ENCODE measurements at regions not wholly inside any gene's neighbourhood (a gene's known extent, or its start where the extent isn't known, plus 50 kb on each side); places are given as distances from the start of the nearest gene placed in this dataset.
A peak's percentile ranks its signal among the peaks of the same experiment; 100 is the strongest.

GRCh38 chr14:42665083-42665482 lies 1058.4 kb downstream of the LRFN5 start:
- no peaks in the 10 kb centered on the region for H3K9me3 ChIP-seq (ENCODE audit: control insufficient read depth, low read depth, low read length)

GRCh38 chr14:42664190-42664589 lies 1057.5 kb downstream of the LRFN5 start:
- WGBS (ENCODE audit: insufficient coverage, low lambda C conversion rate), result no CpG with 5 or more reads among the region's 1 CpG

More at GRCh38 chr14:42665083-42665482, 1058.4 kb downstream of the LRFN5 start:
- Histone ChIP-seq H3K4me3 (ENCODE audit: low read length) (no peak overlapping the region), H3K36me3 (ENCODE audit: control insufficient read depth, insufficient read depth, low read length) (no peaks in the 10 kb centered on the region), H3K4me1 (ENCODE audit: control insufficient read depth, insufficient read depth, low read length) (no peaks in the 10 kb centered on the region), H3K27ac (ENCODE audit: low read length) (no peak overlapping the region), H3K27me3 (ENCODE audit: control insufficient read depth, insufficient read depth, low read length) (no peaks in the 10 kb centered on the region)
- DNase-seq, result no peak

GRCh38 chr14:42654707-42655106 lies 1048.0 kb downstream of the LRFN5 start:
- DNase-seq, result no peak
- H3K27ac ChIP-seq (ENCODE audit: low read length), result no peak overlapping the region
- H3K36me3 ChIP-seq (ENCODE audit: control insufficient read depth, insufficient read depth, low read length), result no peaks in the 10 kb centered on the region
- WGBS (ENCODE audit: insufficient coverage, low lambda C conversion rate), result 67% methylated on average over 1 of the region's 2 CpGs
- no peaks in the 10 kb centered on the region for H3K9me3 ChIP-seq (ENCODE audit: control insufficient read depth, low read depth, low read length)
- no peaks in the 10 kb centered on the region for H3K27me3 ChIP-seq (ENCODE audit: control insufficient read depth, insufficient read depth, low read length)
- H3K4me1 ChIP-seq (ENCODE audit: control insufficient read depth, insufficient read depth, low read length), result no peaks in the 10 kb centered on the region
- no peak overlapping the region for H3K4me3 ChIP-seq (ENCODE audit: low read length)

More at GRCh38 chr14:42664190-42664589, 1057.5 kb downstream of the LRFN5 start:
- H3K27me3 ChIP-seq (ENCODE audit: control insufficient read depth, insufficient read depth, low read length), result no peaks in the 10 kb centered on the region
- no peaks in the 10 kb centered on the region for H3K36me3 ChIP-seq (ENCODE audit: control insufficient read depth, insufficient read depth, low read length)
- H3K4me1 ChIP-seq (ENCODE audit: control insufficient read depth, insufficient read depth, low read length), result no peaks in the 10 kb centered on the region
- no peak for DNase-seq
- no peak overlapping the region for H3K27ac ChIP-seq (ENCODE audit: low read length)
- no peaks in the 10 kb centered on the region for H3K9me3 ChIP-seq (ENCODE audit: control insufficient read depth, low read depth, low read length)
- H3K4me3 ChIP-seq (ENCODE audit: low read length), result no peak overlapping the region

- Histone ChIP-seq H3K27ac (ENCODE audit: low read length) (no peak overlapping the region), H3K4me1 (ENCODE audit: control insufficient read depth, insufficient read depth, low read length) (no peaks in the 10 kb centered on the region), H3K9me3 (ENCODE audit: control insufficient read depth, low read depth, low read length) (no peaks in the 10 kb centered on the region), H3K27me3 (ENCODE audit: control insufficient read depth, insufficient read depth, low read length) (no peaks in the 10 kb centered on the region), H3K4me3 (ENCODE audit: low read length) (no peak overlapping the region), H3K36me3 (ENCODE audit: control insufficient read depth, insufficient read depth, low read length) (no peaks in the 10 kb centered on the region)
- DNase-seq, result no peak
- WGBS (ENCODE audit: insufficient coverage, low lambda C conversion rate), result no CpG with 5 or more reads among the region's 3 CpGs
Observed at GRCh38 chr14:42642787-42643186, 1036.1 kb downstream of the LRFN5 start.

- no peak for DNase-seq
- WGBS (ENCODE audit: insufficient coverage, low lambda C conversion rate), result 100% methylated on average over 3 of the region's 6 CpGs
- no peaks in the 10 kb centered on the region for H3K9me3 ChIP-seq (ENCODE audit: control insufficient read depth, low read depth, low read length)
- H3K36me3 ChIP-seq (ENCODE audit: control insufficient read depth, insufficient read depth, low read length), result no peaks in the 10 kb centered on the region
- no peak overlapping the region for H3K27ac ChIP-seq (ENCODE audit: low read length)
- H3K27me3 ChIP-seq (ENCODE audit: control insufficient read depth, insufficient read depth, low read length), result no peaks in the 10 kb centered on the region
- H3K4me1 ChIP-seq (ENCODE audit: control insufficient read depth, insufficient read depth, low read length), result no peaks in the 10 kb centered on the region
- H3K4me3 ChIP-seq (ENCODE audit: low read length), result no peak overlapping the region
Observed at GRCh38 chr14:42633504-42634095, 1026.9 kb downstream of the LRFN5 start.

GRCh38 chr14:42629553-42629952 lies 1022.9 kb downstream of the LRFN5 start:
- no CpG with 5 or more reads among the region's 1 CpG for WGBS (ENCODE audit: insufficient coverage, low lambda C conversion rate)
- H3K4me3 ChIP-seq (ENCODE audit: low read length), result no peak overlapping the region

GRCh38 chr14:42628602-42629001 lies 1021.9 kb downstream of the LRFN5 start:
- 60% methylated on average over 1 of the region's 1 CpG for WGBS (ENCODE audit: insufficient coverage, low lambda C conversion rate)
- Histone ChIP-seq H3K4me3 (ENCODE audit: low read length) (no peak overlapping the region), H3K4me1 (ENCODE audit: control insufficient read depth, insufficient read depth, low read length) (no peaks in the 10 kb centered on the region), H3K9me3 (ENCODE audit: control insufficient read depth, low read depth, low read length) (no peaks in the 10 kb centered on the region), H3K36me3 (ENCODE audit: control insufficient read depth, insufficient read depth, low read length) (no peaks in the 10 kb centered on the region), H3K27me3 (ENCODE audit: control insufficient read depth, insufficient read depth, low read length) (no peaks in the 10 kb centered on the region), H3K27ac (ENCODE audit: low read length) (no peak overlapping the region)
- DNase-seq, result no peak

More at GRCh38 chr14:42629553-42629952, 1022.9 kb downstream of the LRFN5 start:
- DNase-seq, result no peak
- Histone ChIP-seq H3K36me3 (ENCODE audit: control insufficient read depth, insufficient read depth, low read length) (no peaks in the 10 kb centered on the region), H3K27ac (ENCODE audit: low read length) (no peak overlapping the region), H3K9me3 (ENCODE audit: control insufficient read depth, low read depth, low read length) (no peaks in the 10 kb centered on the region), H3K27me3 (ENCODE audit: control insufficient read depth, insufficient read depth, low read length) (no peaks in the 10 kb centered on the region), H3K4me1 (ENCODE audit: control insufficient read depth, insufficient read depth, low read length) (no peaks in the 10 kb centered on the region)

- H3K9me3 ChIP-seq (ENCODE audit: control insufficient read depth, low read depth, low read length), result no peaks in the 10 kb centered on the region
- H3K36me3 ChIP-seq (ENCODE audit: control insufficient read depth, insufficient read depth, low read length), result no peaks in the 10 kb centered on the region
- no peak overlapping the region for H3K4me3 ChIP-seq (ENCODE audit: low read length)
- no peaks in the 10 kb centered on the region for H3K27me3 ChIP-seq (ENCODE audit: control insufficient read depth, insufficient read depth, low read length)
- no peaks in the 10 kb centered on the region for H3K4me1 ChIP-seq (ENCODE audit: control insufficient read depth, insufficient read depth, low read length)
- no peak for DNase-seq
- no peak overlapping the region for H3K27ac ChIP-seq (ENCODE audit: low read length)
Observed at GRCh38 chr14:42626986-42627385, 1020.3 kb downstream of the LRFN5 start.

DNA sequence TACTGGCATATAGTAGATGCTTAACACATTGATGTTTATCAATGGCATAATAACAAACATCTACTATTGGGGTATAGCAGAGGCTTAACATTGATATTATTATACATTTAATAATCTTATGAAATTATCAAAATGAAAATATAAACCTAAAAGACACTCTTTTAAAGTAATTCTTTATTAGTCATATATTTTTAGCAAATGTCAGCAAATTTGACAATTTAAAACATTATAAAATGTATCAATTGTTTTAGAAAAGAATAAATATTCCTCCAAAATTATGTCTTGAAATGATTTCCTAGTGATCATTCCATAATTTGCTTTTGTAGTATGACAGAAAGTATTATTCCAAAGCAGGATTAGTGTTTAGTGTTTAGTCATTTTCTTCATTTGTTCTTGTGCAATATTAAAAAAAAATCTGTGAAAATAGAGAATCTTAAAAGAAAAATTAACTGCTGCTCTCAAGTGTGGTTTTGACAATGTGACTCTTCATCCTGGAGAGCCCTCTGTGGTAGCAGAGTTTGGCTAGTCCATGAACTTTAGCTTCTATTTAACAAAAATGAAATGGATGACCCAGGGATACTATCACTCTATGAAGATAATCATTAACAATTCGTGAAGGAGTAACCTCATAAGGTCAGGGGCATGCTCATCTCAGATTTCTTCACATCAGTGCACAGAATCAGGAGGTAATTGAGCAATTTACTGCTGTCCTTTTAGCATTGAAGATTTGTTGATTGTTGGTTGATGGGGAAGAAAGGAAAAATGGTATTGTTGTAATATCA lies 1018.5 kb downstream of the LRFN5 start:
- Histone ChIP-seq H3K4me3 (ENCODE audit: low read length) (no peak overlapping the region), H3K27ac (ENCODE audit: low read length) (no peak overlapping the region), H3K27me3 (ENCODE audit: control insufficient read depth, insufficient read depth, low read length) (no peaks in the 10 kb centered on the region), H3K36me3 (ENCODE audit: control insufficient read depth, insufficient read depth, low read length) (no peaks in the 10 kb centered on the region), H3K4me1 (ENCODE audit: control insufficient read depth, insufficient read depth, low read length) (no peaks in the 10 kb centered on the region), H3K9me3 (ENCODE audit: control insufficient read depth, low read depth, low read length) (no peaks in the 10 kb centered on the region)
- peak in 1 of 2 donors; percentile 1 for DNase-seq
- no CpG with 5 or more reads among the region's 1 CpG for WGBS (ENCODE audit: insufficient coverage, low lambda C conversion rate)

DNA sequence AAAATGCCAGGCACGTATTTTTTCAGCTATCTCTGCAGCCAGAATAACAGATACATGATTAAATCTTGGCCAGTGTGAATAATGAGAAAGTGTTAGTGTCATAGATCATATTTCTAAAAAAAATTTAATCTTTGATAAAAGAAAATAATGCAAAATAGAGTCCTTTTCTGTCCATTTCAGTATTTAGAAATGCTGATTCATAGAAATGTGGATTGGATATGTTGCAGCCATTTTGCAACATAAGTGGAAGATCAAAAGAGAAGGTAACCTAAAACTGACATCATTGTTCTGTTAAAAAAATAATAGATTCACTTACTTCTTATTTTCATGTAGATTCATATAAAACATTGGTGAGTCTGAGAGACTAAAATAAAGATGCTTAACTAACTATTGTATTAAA lies 1010.3 kb downstream of the LRFN5 start:
- no peaks in the 10 kb centered on the region for H3K4me1 ChIP-seq (ENCODE audit: control insufficient read depth, insufficient read depth, low read length)
- H3K4me3 ChIP-seq (ENCODE audit: low read length), result no peak overlapping the region
- no peak for DNase-seq
- H3K27me3 ChIP-seq (ENCODE audit: control insufficient read depth, insufficient read depth, low read length), result no peaks in the 10 kb centered on the region
- 90% methylated on average over 1 of the region's 1 CpG for WGBS (ENCODE audit: insufficient coverage, low lambda C conversion rate)
- H3K9me3 ChIP-seq (ENCODE audit: control insufficient read depth, low read depth, low read length), result no peaks in the 10 kb centered on the region
- no peaks in the 10 kb centered on the region for H3K36me3 ChIP-seq (ENCODE audit: control insufficient read depth, insufficient read depth, low read length)
- H3K27ac ChIP-seq (ENCODE audit: low read length), result no peak overlapping the region

- no peak for DNase-seq
- Histone ChIP-seq H3K27me3 (ENCODE audit: control insufficient read depth, insufficient read depth, low read length) (no peaks in the 10 kb centered on the region), H3K4me3 (ENCODE audit: low read length) (no peak overlapping the region), H3K9me3 (ENCODE audit: control insufficient read depth, low read depth, low read length) (no peaks in the 10 kb centered on the region), H3K36me3 (ENCODE audit: control insufficient read depth, insufficient read depth, low read length) (no peaks in the 10 kb centered on the region), H3K27ac (ENCODE audit: low read length) (no peak overlapping the region), H3K4me1 (ENCODE audit: control insufficient read depth, insufficient read depth, low read length) (no peaks in the 10 kb centered on the region)
- 100% methylated on average over 1 of the region's 3 CpGs for WGBS (ENCODE audit: insufficient coverage, low lambda C conversion rate)
Observed at GRCh38 chr14:42606839-42607238, 1000.2 kb downstream of the LRFN5 start.

Measured in large intestine (tissue), 3 donors.